Effector memory CD4-positive, alpha-beta T cell (primary cell): ENCODE measurements at regions not wholly inside any gene's neighbourhood (a gene's known extent, or its start where the extent isn't known, plus 50 kb on each side); places are given as distances from the start of the nearest gene placed in this dataset.

Source experiments
- DNase-seq, 3 donors: peaks; one replicate each; pipeline ENCODE4 v3.0.0-alpha.2; 2020
- H3K27ac ChIP-seq: 2 replicates; pipeline ENCODE4 v1.7.0; 2013; ENCODE audit warnings: mild to moderate bottlenecking, low read length, moderate library complexity; ENCODE audit not compliant: insufficient read depth, poor library complexity, severe bottlenecking
- H3K27me3 ChIP-seq: replicated peaks from 2 replicates; pipeline ENCODE4 v1.7.0; 2013; ENCODE audit warnings: mild to moderate bottlenecking, low read length; ENCODE audit not compliant: insufficient read depth, control insufficient read depth, poor library complexity, severe bottlenecking
- H3K36me3 ChIP-seq: 2 replicates; pipeline ENCODE4 v1.7.0; 2013; ENCODE audit warnings: mild to moderate bottlenecking, low read length, moderate library complexity; ENCODE audit not compliant: control insufficient read depth, insufficient read depth
- H3K4me1 ChIP-seq: 2 replicates; pipeline ENCODE4 v1.7.0; 2013; ENCODE audit warnings: low read length, mild to moderate bottlenecking; ENCODE audit not compliant: control insufficient read depth, insufficient read depth, poor library complexity, severe bottlenecking
- H3K4me3 ChIP-seq: 2 replicates; pipeline ENCODE4 v1.7.0; 2013; ENCODE audit warnings: low read length, low read depth, mild to moderate bottlenecking; ENCODE audit not compliant: insufficient read depth, poor library complexity, severe bottlenecking
- H3K9me3 ChIP-seq: 2 replicates; pipeline ENCODE4 v1.7.0; 2013; ENCODE audit warnings: mild to moderate bottlenecking, low read length, moderate library complexity; ENCODE audit not compliant: control insufficient read depth

- Histone ChIP-seq H3K36me3 (no peaks in the 10 kb centered on the region), H3K4me1 (no peaks in the 10 kb centered on the region), H3K4me3 (no peak overlapping the region), H3K27ac (no peak overlapping the region), H3K27me3 (no peaks in the 10 kb centered on the region), H3K9me3 (no peaks in the 10 kb centered on the region)
- DNase-seq = no peak
Measured at GRCh38 chr3:194857469-194858113, 171.9 kb downstream of the FAM43A start.

- no peak overlapping the region for H3K4me3 ChIP-seq
- H3K36me3 ChIP-seq = no peaks in the 10 kb centered on the region
- no peaks in the 10 kb centered on the region for H3K27me3 ChIP-seq
- DNase-seq = no peak
- no peak overlapping the region for H3K27ac ChIP-seq
- no peaks in the 10 kb centered on the region for H3K4me1 ChIP-seq
- no peaks in the 10 kb centered on the region for H3K9me3 ChIP-seq
Measured at GRCh38 chr3:194858382-194858781, 172.7 kb downstream of the FAM43A start.

DNA sequence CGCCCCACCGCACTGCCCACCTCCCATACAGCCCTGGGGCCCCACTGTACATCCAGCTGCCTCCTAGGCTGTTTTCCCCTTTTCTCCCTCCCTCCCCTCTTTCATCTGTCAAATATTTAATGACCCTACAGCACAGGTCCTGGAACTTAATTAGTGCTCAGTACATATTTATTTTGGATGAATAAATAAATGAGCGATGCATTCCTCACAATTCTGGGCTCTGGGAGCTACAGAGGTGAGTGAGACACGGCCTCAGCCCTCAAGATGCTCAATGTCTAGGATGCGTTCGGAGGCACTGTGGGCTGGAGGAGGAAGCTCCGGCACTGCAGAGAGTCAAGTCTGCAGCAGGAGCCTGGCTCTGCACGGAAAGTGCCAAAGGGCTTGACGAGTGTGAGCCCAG lies 175.0 kb downstream of the FAM43A start:
- Histone ChIP-seq H3K27me3 (no peaks in the 10 kb centered on the region), H3K4me3 (no peak overlapping the region)
- no peak for DNase-seq

DNA sequence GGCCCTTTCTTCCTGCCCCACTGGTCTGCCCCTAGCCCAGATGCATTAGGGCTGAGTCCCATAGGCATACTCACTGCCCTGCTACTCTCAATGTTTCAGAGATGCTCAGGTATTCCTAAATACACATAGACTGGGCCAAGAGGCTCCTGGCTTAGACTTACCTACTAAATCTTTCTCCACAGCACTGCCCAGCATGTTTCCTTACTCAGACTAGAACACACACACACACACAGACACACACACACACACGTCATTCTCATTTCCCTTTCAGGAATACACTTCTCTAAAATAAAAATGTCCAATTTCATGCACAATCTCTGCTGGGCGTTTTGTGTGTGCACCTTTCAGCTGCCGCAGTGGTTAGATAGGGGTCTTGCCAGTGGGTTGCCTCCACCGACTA lies 175.7 kb downstream of the FAM43A start:
- Histone ChIP-seq H3K4me1 (no peaks in the 10 kb centered on the region), H3K4me3 (no peak overlapping the region), H3K27ac (no peak overlapping the region), H3K36me3 (no peaks in the 10 kb centered on the region), H3K9me3 (no peaks in the 10 kb centered on the region), H3K27me3 (no peaks in the 10 kb centered on the region)
- no peak for DNase-seq

More for the DNA sequence above, 175.0 kb downstream of the FAM43A start:
- no peaks in the 10 kb centered on the region for H3K4me1 ChIP-seq
- H3K9me3 ChIP-seq = no peaks in the 10 kb centered on the region
- H3K27ac ChIP-seq = no peak overlapping the region
- H3K36me3 ChIP-seq = no peaks in the 10 kb centered on the region

GRCh38 chr3:194865061-194865460 lies 179.4 kb downstream of the FAM43A start:
- no peak overlapping the region for H3K27ac ChIP-seq
- DNase-seq = no peak
- no peak overlapping the region for H3K4me3 ChIP-seq
- H3K27me3 ChIP-seq = no peaks in the 10 kb centered on the region
- H3K4me1 ChIP-seq = no peaks in the 10 kb centered on the region
- no peaks in the 10 kb centered on the region for H3K36me3 ChIP-seq
- H3K9me3 ChIP-seq = no peaks in the 10 kb centered on the region

- H3K4me3 ChIP-seq = no peak overlapping the region
- H3K27me3 ChIP-seq = no peaks in the 10 kb centered on the region
- H3K27ac ChIP-seq = no peak overlapping the region
- H3K4me1 ChIP-seq = no peaks in the 10 kb centered on the region
- DNase-seq = no peak
- H3K9me3 ChIP-seq = no peaks in the 10 kb centered on the region
- no peaks in the 10 kb centered on the region for H3K36me3 ChIP-seq
Measured at GRCh38 chr3:194865615-194866014, 179.9 kb downstream of the FAM43A start.

DNA sequence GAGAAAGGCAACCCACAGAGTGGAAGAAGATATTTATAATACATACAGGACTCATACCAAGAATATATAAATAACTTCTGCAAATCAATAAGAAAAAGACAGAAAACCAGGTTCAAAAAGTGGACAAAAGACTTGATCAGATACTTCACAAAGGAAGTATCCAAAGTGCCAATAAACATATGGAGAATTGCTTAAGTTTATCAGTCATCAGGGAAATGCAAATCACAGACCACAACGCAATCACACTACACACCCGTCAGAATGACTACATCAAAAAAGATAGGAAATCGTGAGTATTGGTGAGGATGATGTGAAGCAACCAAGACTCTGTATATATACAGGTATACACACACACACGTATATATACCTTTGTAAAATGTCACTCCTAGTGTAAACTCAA lies 180.6 kb downstream of the FAM43A start:
- H3K4me1 ChIP-seq = no peaks in the 10 kb centered on the region
- no peak for DNase-seq
- no peak overlapping the region for H3K27ac ChIP-seq
- H3K27me3 ChIP-seq = no peaks in the 10 kb centered on the region
- H3K9me3 ChIP-seq = no peaks in the 10 kb centered on the region
- no peak overlapping the region for H3K4me3 ChIP-seq
- no peaks in the 10 kb centered on the region for H3K36me3 ChIP-seq

- no peaks in the 10 kb centered on the region for H3K36me3 ChIP-seq
- no peak overlapping the region for H3K4me3 ChIP-seq
- H3K27ac ChIP-seq = no peak overlapping the region
- no peak for DNase-seq
- H3K9me3 ChIP-seq = no peaks in the 10 kb centered on the region
- H3K4me1 ChIP-seq = no peaks in the 10 kb centered on the region
- no peaks in the 10 kb centered on the region for H3K27me3 ChIP-seq
Measured at GRCh38 chr3:194867270-194867983, 181.7 kb downstream of the FAM43A start.

DNA sequence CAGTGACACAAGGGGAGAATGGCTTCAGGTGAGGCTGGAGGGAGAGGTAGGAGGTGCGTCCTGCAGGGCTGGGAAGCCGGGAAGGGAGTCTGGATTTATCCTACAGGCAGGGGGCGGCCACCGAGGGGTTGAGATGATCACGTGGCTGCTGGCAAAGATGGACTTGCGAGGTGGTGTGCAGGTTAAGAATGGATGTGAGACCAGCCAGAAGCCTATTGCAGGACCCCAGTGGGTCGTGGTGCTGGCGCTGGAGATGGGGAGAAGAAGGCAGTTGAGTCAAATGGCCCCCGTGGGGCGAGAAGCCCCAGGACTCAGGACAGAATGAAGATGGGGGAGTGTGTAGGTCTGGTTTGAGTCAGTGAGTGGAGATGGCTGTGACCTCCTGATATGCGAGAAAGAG lies 183.1 kb downstream of the FAM43A start:
- no peak overlapping the region for H3K27ac ChIP-seq
- no peak for DNase-seq
- H3K36me3 ChIP-seq = no peaks in the 10 kb centered on the region
- no peaks in the 10 kb centered on the region for H3K9me3 ChIP-seq
- H3K4me1 ChIP-seq = no peaks in the 10 kb centered on the region
- H3K4me3 ChIP-seq = no peak overlapping the region
- H3K27me3 ChIP-seq = no peaks in the 10 kb centered on the region

DNA sequence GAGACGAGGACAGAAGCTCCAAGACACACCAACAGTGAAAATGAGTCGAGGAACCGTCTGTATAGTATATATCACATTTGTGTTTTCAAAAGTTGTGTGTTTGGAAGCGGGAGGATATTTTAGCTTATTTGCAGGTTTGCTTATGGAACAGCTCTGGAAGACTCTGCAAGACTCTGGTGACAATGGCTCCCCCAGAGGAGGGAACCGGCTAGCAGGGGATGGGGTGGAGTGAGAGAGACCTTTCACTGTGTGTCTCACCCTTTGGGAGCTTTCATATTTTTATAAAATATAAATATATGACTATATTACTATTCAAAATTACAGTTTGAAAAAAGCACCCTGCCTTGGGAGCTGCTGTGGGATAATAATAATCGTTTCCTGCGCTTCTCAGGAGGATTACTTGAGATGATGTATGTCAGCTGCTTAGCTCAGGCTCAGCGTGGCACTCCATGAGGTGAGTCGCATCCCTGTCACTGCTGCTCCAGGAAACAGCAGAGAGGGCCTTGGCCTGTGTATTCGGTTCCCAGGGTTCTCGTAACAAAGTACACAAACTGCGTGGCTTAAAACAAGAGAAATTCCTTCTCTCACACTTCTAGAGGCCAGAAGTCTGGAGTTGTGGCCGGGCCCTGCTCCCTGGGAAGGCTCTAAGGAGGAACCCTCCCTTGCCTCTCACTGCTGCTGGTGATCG lies 183.9 kb downstream of the FAM43A start:
- Histone ChIP-seq H3K27me3 (no peaks in the 10 kb centered on the region), H3K4me1 (no peaks in the 10 kb centered on the region), H3K27ac (no peak overlapping the region), H3K4me3 (no peak overlapping the region), H3K9me3 (no peaks in the 10 kb centered on the region), H3K36me3 (no peaks in the 10 kb centered on the region)
- no peak for DNase-seq
